H1 (cell line): ENCODE measurements at regions not wholly inside any gene's neighbourhood (a gene's known extent, or its start where the extent isn't known, plus 50 kb on each side); places are given as distances from the start of the nearest gene placed in this dataset.

ENCODE experiments used
- CTCF ChIA-PET: fragments of 300-600 bp; sonication (Branson Sonifier 250); formaldehyde crosslinking; loops from one replicate; lab custom pipeline; 2021; ENCODE audit not compliant: partially characterized antibody; lab: Charles Lee
- POLR2A ChIA-PET: fragments of 300-600 bp; sonication (Branson Sonifier 250); formaldehyde crosslinking; loops from one replicate; lab custom pipeline; 2021; ENCODE audit warnings: inconsistent platforms; ENCODE audit not compliant: partially characterized antibody; lab: Charles Lee
- DNase-seq, 2 experiments: peaks; one replicate each; pipeline versions ENCODE4 v3.0.0 to v3.0.0-alpha.2; 2010 to 2022; ENCODE audit warnings: low spot score in 2 of 2, low read depth in 1 of 2, mixed read lengths in 1 of 2
- FAIRE-seq: peaks from 2 replicates; lab custom pipeline; 2011; peaks lifted over from hg19 to GRCh38; lab: Jason Lieb, UNC
- H2AFZ ChIP-seq: 2 replicates; pipeline ENCODE4 v1.8.1; 2012; ENCODE audit warnings: low read length, inconsistent platforms
- H2AK5ac ChIP-seq: 2 replicates; pipeline ENCODE4 v1.6.1; 2013; ENCODE audit warnings: low read depth, low read length
- H2BK120ac ChIP-seq: replicated peaks from 2 replicates; pipeline ENCODE3; 2013; ENCODE audit warnings: low read depth, low read length, inconsistent platforms
- H2BK12ac ChIP-seq: 2 replicates; pipeline ENCODE4 v1.6.1; 2013; ENCODE audit warnings: low read depth, low read length
- H2BK15ac ChIP-seq: 2 replicates; pipeline ENCODE4 v1.6.1; 2013; ENCODE audit warnings: low read length
- H2BK20ac ChIP-seq: 2 replicates; pipeline ENCODE4 v1.6.1; 2013; ENCODE audit warnings: low read length
- H2BK5ac ChIP-seq: 2 replicates; pipeline ENCODE4 v1.6.1; 2013; ENCODE audit warnings: low read depth, low read length
- H3K14ac ChIP-seq: 2 replicates; pipeline ENCODE4 v1.6.1; 2013; ENCODE audit warnings: inconsistent platforms; ENCODE audit not compliant: insufficient read length
- H3K18ac ChIP-seq: 2 replicates; pipeline ENCODE4 v1.6.1; 2013; ENCODE audit warnings: low read length; ENCODE audit errors: extremely low read depth
- H3K23ac ChIP-seq: 2 replicates; pipeline ENCODE4 v1.6.1; 2013; ENCODE audit warnings: inconsistent platforms; ENCODE audit not compliant: insufficient read length
- H3K23me2 ChIP-seq: 2 replicates; pipeline ENCODE4 v1.6.1; 2013; ENCODE audit warnings: low read depth, low read length
- H3K27ac ChIP-seq: 2 replicates; pipeline ENCODE4 v1.6.1; 2011; ENCODE audit warnings: low read depth, low read length, inconsistent platforms
- H3K27me3 ChIP-seq, 4 experiments: replicated peaks in 1 of 4; 1 replicate in 1 of 4; 2 replicates in 3 of 4; pipeline versions ENCODE4 v1.6.1 to v1.8.1; 2011 to 2013; ENCODE audit warnings: low read length in 3 of 4, mild to moderate bottlenecking in 3 of 4, inconsistent platforms in 2 of 4, mixed read lengths in 2 of 4, moderate library complexity in 1 of 4; ENCODE audit not compliant: control insufficient read depth in 3 of 4, insufficient read depth in 3 of 4; ENCODE audit errors: extremely low read depth in 1 of 4
- H3K36me3 ChIP-seq, 4 experiments: 2 replicates each; pipeline versions ENCODE4 v1.6.1 to v1.8.1; 2011 to 2013; ENCODE audit warnings: mild to moderate bottlenecking in 4 of 4, low read length in 3 of 4, moderate library complexity in 2 of 4, control low read depth in 1 of 4, inconsistent platforms in 1 of 4; ENCODE audit not compliant: insufficient read depth in 4 of 4, control insufficient read depth in 2 of 4
- H3K4ac ChIP-seq: replicated peaks from 2 replicates; pipeline ENCODE3; 2013; ENCODE audit warnings: low read length, low read depth, mixed read lengths, inconsistent platforms; ENCODE audit not compliant: insufficient read length
- H3K4me1 ChIP-seq, 4 experiments: replicated peaks in 1 of 4; 1 replicate in 1 of 4; 2 replicates in 3 of 4; pipeline versions ENCODE4 v1.6.1 to v1.8.1; 2011 to 2013; ENCODE audit warnings: low read length in 3 of 4, inconsistent platforms in 2 of 4, mixed read lengths in 1 of 4; ENCODE audit not compliant: insufficient read depth in 4 of 4, control insufficient read depth in 3 of 4
- H3K4me2 ChIP-seq, 2 experiments: 2 replicates each; pipeline versions ENCODE4 v1.6.1 to v1.8.1; 2011 to 2013; ENCODE audit warnings: low read depth in 2 of 2, low read length in 2 of 2, control low read depth in 1 of 2, inconsistent platforms in 1 of 2, mild to moderate bottlenecking in 1 of 2; ENCODE audit not compliant: insufficient read depth in 1 of 2
- H3K4me3 ChIP-seq, 4 experiments: fragments of 200-600, 300-600 bp in 1 of 4; sonication (generic), shearing (Covaris generic), sonication (Bioruptor Twin) in 1 of 4; 2 replicates each; pipeline versions ENCODE4 v1.5.1 to v1.8.1; 2011 to 2016; ENCODE audit warnings: low read length in 4 of 4, low read depth in 3 of 4, control low read depth in 2 of 4, inconsistent platforms in 2 of 4, mild to moderate bottlenecking in 2 of 4, mixed read lengths in 1 of 4, moderate library complexity in 1 of 4; ENCODE audit not compliant: insufficient read depth in 2 of 4; ENCODE audit errors: extremely low read depth in 1 of 4
- H3K56ac ChIP-seq: replicated peaks from 2 replicates; pipeline ENCODE3; 2013; ENCODE audit warnings: low read depth, mild to moderate bottlenecking, mixed read lengths, low read length, inconsistent platforms; ENCODE audit not compliant: insufficient read length
- H3K79me1 ChIP-seq: 2 replicates; pipeline ENCODE4 v1.6.1; 2013; ENCODE audit warnings: low read depth, low read length, control low read depth
- H3K79me2 ChIP-seq, 2 experiments: 2 replicates each; pipeline versions ENCODE4 v1.6.1 to v1.8.1; 2012 to 2013; ENCODE audit warnings: low read length in 2 of 2, mild to moderate bottlenecking in 2 of 2, inconsistent platforms in 1 of 2; ENCODE audit not compliant: insufficient read depth in 2 of 2, control insufficient read depth in 1 of 2
- H3K9ac ChIP-seq, 4 experiments: replicated peaks in 1 of 4; 1 replicate in 1 of 4; 2 replicates in 3 of 4; pipeline versions ENCODE4 v1.6.1 to v1.8.1; 2011 to 2013; ENCODE audit warnings: low read depth in 3 of 4, low read length in 3 of 4, control low read depth in 2 of 4, mild to moderate bottlenecking in 2 of 4, moderate library complexity in 2 of 4, inconsistent platforms in 1 of 4; ENCODE audit errors: extremely low read depth in 1 of 4
- H3K9me3 ChIP-seq, 2 experiments: 2 replicates each; pipeline versions ENCODE4 v1.6.1 to v1.8.1; 2012 to 2013; ENCODE audit warnings: mild to moderate bottlenecking in 2 of 2, moderate library complexity in 2 of 2, control low read depth in 1 of 2, inconsistent platforms in 1 of 2, low read depth in 1 of 2, low read length in 1 of 2, mixed read lengths in 1 of 2; ENCODE audit not compliant: insufficient read depth in 2 of 2
- H4K20me1 ChIP-seq, 2 experiments: replicated peaks in 1 of 2; 2 replicates each; pipeline versions ENCODE3 to v1.8.1; 2011 to 2013; ENCODE audit warnings: inconsistent platforms in 2 of 2, low read length in 2 of 2, mild to moderate bottlenecking in 1 of 2; ENCODE audit not compliant: insufficient read depth in 2 of 2, control insufficient read depth in 1 of 2
- H4K5ac ChIP-seq: 2 replicates; pipeline ENCODE4 v1.6.1; 2013; ENCODE audit warnings: low read length, low read depth, mixed read lengths, inconsistent platforms; ENCODE audit not compliant: insufficient read length
- H4K8ac ChIP-seq: 2 replicates; pipeline ENCODE4 v1.8.0; 2013; ENCODE audit warnings: mild to moderate bottlenecking, moderate library complexity, low read length, inconsistent platforms; ENCODE audit not compliant: insufficient read depth; ENCODE audit errors: extremely low read depth
- H4K91ac ChIP-seq: replicated peaks from 2 replicates; pipeline ENCODE3; 2013; ENCODE audit warnings: low read length, mixed read lengths, inconsistent platforms; ENCODE audit not compliant: insufficient read length
- BACH1 ChIP-seq: IDR thresholded peaks from 2 replicates; pipeline ENCODE4 v1.6.1; 2012; ENCODE audit warnings: low read length, improper control_type of control experiment
- CREB1 ChIP-seq: IDR thresholded peaks from 2 replicates; pipeline ENCODE4 v1.6.1; 2012; ENCODE audit warnings: inconsistent platforms
- JUN ChIP-seq: IDR thresholded peaks from 2 replicates; pipeline ENCODE4 v1.6.1; 2011; ENCODE audit warnings: low read depth, mild to moderate bottlenecking, improper control_type of control experiment, low read length
- NRF1 ChIP-seq: IDR thresholded peaks from 2 replicates; pipeline ENCODE4 v1.6.1; 2011; ENCODE audit warnings: mild to moderate bottlenecking, low read depth, low read length, improper control_type of control experiment
- RFX5 ChIP-seq: IDR thresholded peaks from 2 replicates; pipeline ENCODE4 v1.6.1; 2011; ENCODE audit warnings: low read depth, low read length, improper control_type of control experiment, borderline replicate concordance
- RXRA ChIP-seq: IDR thresholded peaks from 2 replicates; pipeline ENCODE4 v1.6.1; 2011; ENCODE audit warnings: low read depth, mild to moderate bottlenecking, low read length, moderate library complexity; ENCODE audit not compliant: insufficient read depth
- SRF ChIP-seq: IDR thresholded peaks from 2 replicates; pipeline ENCODE4 v1.6.1; 2011; ENCODE audit warnings: mild to moderate bottlenecking, low read depth, low read length, moderate library complexity
- YY1 ChIP-seq: IDR thresholded peaks from 2 replicates; pipeline ENCODE4 v1.6.1; 2011; ENCODE audit warnings: low read depth, mild to moderate bottlenecking, low read length
- WGBS, 2 experiments: shearing (Covaris generic) in 1 of 2; methylation state at CpG; one replicate each; pipeline versions ENCODE4 v1.1.6 to v1.1.7; 2013 to 2015; ENCODE audit warnings: low lambda C conversion rate in 2 of 2, mixed read lengths in 2 of 2, inconsistent platforms in 1 of 2, low coverage in 1 of 2, missing lambda C conversion rate in 1 of 2; ENCODE audit not compliant: insufficient replicate concordance in 2 of 2, insufficient coverage in 1 of 2, insufficient read length in 1 of 2; ENCODE audit errors: extremely low coverage in 1 of 2, missing lambda C conversion rate in 1 of 2; 5-methylcytosine and 5-hydroxymethylcytosine counted together
- TF ChIP-seq, protein P1 (sequence below): IDR thresholded peaks from 2 replicates; pipeline ENCODE4 v1.6.1; 2011; ENCODE audit warnings: low read depth, mild to moderate bottlenecking, low read length; ENCODE audit not compliant: insufficient read depth
- TF ChIP-seq, protein P2 (sequence below): IDR thresholded peaks from 2 replicates; pipeline ENCODE4 v1.6.1; 2012; ENCODE audit warnings: low read length, inconsistent platforms
- TF ChIP-seq, protein P3 (sequence below): IDR thresholded peaks from 2 replicates; pipeline ENCODE4 v1.6.1; 2011; ENCODE audit warnings: low read length, improper control_type of control experiment

DNA sequence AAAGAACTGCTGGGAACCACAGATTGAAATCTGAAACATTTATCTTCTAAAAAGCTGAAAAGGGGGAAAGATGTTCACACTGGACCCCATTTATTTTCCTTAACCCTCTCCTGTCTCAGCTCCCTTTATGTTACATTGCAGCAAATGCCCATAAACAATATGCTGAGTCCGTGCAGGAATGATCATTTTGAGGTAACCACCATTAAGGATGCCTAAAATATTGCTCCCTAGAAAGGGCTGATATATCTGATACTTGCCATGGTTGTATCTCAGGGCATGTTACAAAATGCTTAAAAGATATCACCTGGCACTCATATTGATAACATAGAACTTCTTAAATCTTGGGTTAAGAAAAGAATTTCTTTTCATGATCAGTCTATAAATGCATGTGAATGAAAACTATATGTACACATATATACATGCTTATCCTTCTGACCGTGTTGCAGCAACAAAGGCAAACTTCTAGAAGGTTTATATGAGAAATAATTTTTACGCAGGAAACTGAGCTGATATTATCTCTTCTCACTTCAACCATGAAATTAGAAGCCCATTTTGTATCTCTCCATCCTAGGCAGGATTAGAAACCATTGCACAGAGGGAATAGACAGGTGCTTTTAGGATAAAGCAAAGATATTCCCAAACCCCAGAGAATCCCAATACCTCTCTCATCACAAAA lies 362.7 kb upstream of the SLC30A5 start:
- no peak for FAIRE-seq
- TF ChIP-seq CREB1 = no peak
- TF ChIP-seq, protein P1, sequence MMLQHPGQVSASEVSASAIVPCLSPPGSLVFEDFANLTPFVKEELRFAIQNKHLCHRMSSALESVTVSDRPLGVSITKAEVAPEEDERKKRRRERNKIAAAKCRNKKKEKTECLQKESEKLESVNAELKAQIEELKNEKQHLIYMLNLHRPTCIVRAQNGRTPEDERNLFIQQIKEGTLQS = no peak
- TF ChIP-seq JUN = no peak
- TF ChIP-seq BACH1 = no peak
- no peak for TF ChIP-seq YY1
- TF ChIP-seq NRF1 = no peak
- TF ChIP-seq, protein P2, sequence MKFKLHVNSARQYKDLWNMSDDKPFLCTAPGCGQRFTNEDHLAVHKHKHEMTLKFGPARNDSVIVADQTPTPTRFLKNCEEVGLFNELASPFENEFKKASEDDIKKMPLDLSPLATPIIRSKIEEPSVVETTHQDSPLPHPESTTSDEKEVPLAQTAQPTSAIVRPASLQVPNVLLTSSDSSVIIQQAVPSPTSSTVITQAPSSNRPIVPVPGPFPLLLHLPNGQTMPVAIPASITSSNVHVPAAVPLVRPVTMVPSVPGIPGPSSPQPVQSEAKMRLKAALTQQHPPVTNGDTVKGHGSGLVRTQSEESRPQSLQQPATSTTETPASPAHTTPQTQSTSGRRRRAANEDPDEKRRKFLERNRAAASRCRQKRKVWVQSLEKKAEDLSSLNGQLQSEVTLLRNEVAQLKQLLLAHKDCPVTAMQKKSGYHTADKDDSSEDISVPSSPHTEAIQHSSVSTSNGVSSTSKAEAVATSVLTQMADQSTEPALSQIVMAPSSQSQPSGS = no peak
- TF ChIP-seq SRF = no peak
- TF ChIP-seq RXRA = no peak
- TF ChIP-seq, protein P3, sequence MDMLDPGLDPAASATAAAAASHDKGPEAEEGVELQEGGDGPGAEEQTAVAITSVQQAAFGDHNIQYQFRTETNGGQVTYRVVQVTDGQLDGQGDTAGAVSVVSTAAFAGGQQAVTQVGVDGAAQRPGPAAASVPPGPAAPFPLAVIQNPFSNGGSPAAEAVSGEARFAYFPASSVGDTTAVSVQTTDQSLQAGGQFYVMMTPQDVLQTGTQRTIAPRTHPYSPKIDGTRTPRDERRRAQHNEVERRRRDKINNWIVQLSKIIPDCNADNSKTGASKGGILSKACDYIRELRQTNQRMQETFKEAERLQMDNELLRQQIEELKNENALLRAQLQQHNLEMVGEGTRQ = no peak
- TF ChIP-seq RFX5 = no peak

More for the DNA sequence above, 362.7 kb upstream of the SLC30A5 start:
- Histone ChIP-seq H3K56ac (no peak overlapping the region), H2AFZ (no peak overlapping the region), H3K4me2 (no peak overlapping the region), H2BK15ac (no peak overlapping the region), H2BK5ac (no peak overlapping the region), H3K27ac (no peak overlapping the region), H3K14ac (no peak overlapping the region), H3K4me1 (peaks cover 0 to 3% (median 0%) of the 10 kb centered on the region in 4 experiments; a peak in 1 of 7 replicates), H2AK5ac (no peak overlapping the region), H3K18ac (no peak overlapping the region), H3K23me2 (no peaks in the 10 kb centered on the region), H2BK120ac (no peak overlapping the region), H3K9me3 (no peaks in the 10 kb centered on the region), H3K4ac (no peak overlapping the region), H4K5ac (no peak overlapping the region), H2BK20ac (no peak overlapping the region), H3K79me1 (no peaks in the 10 kb centered on the region), H3K9ac (no peak overlapping the region), H3K79me2 (no peaks in the 10 kb centered on the region), H3K36me3 (no peaks in the 10 kb centered on the region), H3K23ac (no peak overlapping the region), H3K4me3 (no peak overlapping the region), H2BK12ac (no peak overlapping the region), H3K27me3 (peaks cover 0 to 1% (median 0%) of the 10 kb centered on the region in 4 experiments; a peak in 1 of 7 replicates), H4K20me1 (no peaks in the 10 kb centered on the region), H4K8ac (no peak overlapping the region), H4K91ac (no peak overlapping the region)
- CTCF ChIA-PET = interaction anchor here (0.7 to 1.5 kb wide), 2 partner anchors 120 to 362 kb away, joined by 3 read pairs; partner anchors contain the start of gene SLC30A5
- POLR2A ChIA-PET = no interaction called here
- DNase-seq = no peak
- WGBS, 2 experiments = 92% methylated on average over 3 of the region's 3 CpGs; no CpG with 5 or more reads in 1 of the 2 experiments
